ENCODE measurements at regions not wholly inside any gene's neighbourhood (a gene's known extent, or its start where the extent isn't known, plus 50 kb on each side); places are given as distances from the start of the nearest gene placed in this dataset.

- TF ChIP-seq SUZ12 (IDR thresholded peaks at IDR 0.05; ENCODE audit: extremely low read depth, insufficient read depth, insufficient read length) (no peak), ZNF274 (IDR thresholded peaks at IDR 0.05; ENCODE audit: low read depth, low read length) (no peak)
Measured at GRCh38 chr1:59012378-59012777, 228.5 kb upstream of the JUN start.
